Vagina (tissue), 2 donors: ENCODE measurements at regions not wholly inside any gene's neighbourhood (a gene's known extent, or its start where the extent isn't known, plus 50 kb on each side); places are given as distances from the start of the nearest gene placed in this dataset.
A peak's percentile ranks its signal among the peaks of the same experiment; 100 is the strongest.

Source experiments
- CTCF ChIP-seq, 3 experiments: fragments of 450-650 bp in 2 of 3; fragments of 200-600 bp in 1 of 3; sonication (generic) in 1 of 3; IDR thresholded peaks; one replicate each; pipeline ENCODE4 v1.5.1; 2017 to 2019; ENCODE audit warnings: antibody characterized with exemption in 3 of 3, mild to moderate bottlenecking in 2 of 3, moderate library complexity in 2 of 3
- POLR2A ChIP-seq, 2 donors: fragments of 450-650 bp; IDR thresholded peaks; one replicate each; pipeline ENCODE4 v1.6.1; 2017; ENCODE audit warnings: antibody characterized with exemption in 2 of 2, mild to moderate bottlenecking in 2 of 2, moderate library complexity in 2 of 2

GRCh38 chr12:46124848-46125619 lies 134.7 kb upstream of the SCAF11 start:
- TF ChIP-seq CTCF (IDR thresholded peaks at IDR 0.05) (peak; percentile 24 to 66 (median 42)), POLR2A (IDR thresholded peaks at IDR 0.05) (no peak)
